GM12878 (cell line): ENCODE measurements at regions not wholly inside any gene's neighbourhood (a gene's known extent, or its start where the extent isn't known, plus 50 kb on each side); places are given as distances from the start of the nearest gene placed in this dataset.

ENCODE experiments used
- ATAC-seq: fragments of 200-7000 bp; cut with Tn5 transposase; 3 replicates; pipeline ENCODE4 v1.9.1; 2020; ENCODE audit warnings: mild to moderate bottlenecking, moderate library complexity
- BruUV-seq: library from RNA; stranded (reverse); fragments of 400-500 nt; replicated peaks from 2 replicates; lab custom pipeline; 2021; lab: Mats Ljungman, UMichigan
- CTCF ChIA-PET: fragments of 300-600 bp; sonication (Branson Sonifier 250); formaldehyde crosslinking; extraction: SDS; loops from one replicate; lab custom pipeline; 2021; ENCODE audit warnings: inconsistent platforms; lab: Yijun Ruan, JAX
- POLR2A ChIA-PET: fragments of 350-600 bp; formaldehyde crosslinking; extraction: SDS; loops from one replicate; lab custom pipeline; 2021; ENCODE audit warnings: inconsistent platforms; lab: Charles Lee
- RAD21 ChIA-PET: fragments of 300-600 bp; sonication (Branson Sonifier 250); formaldehyde crosslinking; loops from one replicate; lab custom pipeline; 2023; ENCODE audit warnings: antibody characterized with exemption; ENCODE audit not compliant: unreplicated experiment; lab: Charles Lee
- SMC1A ChIA-PET: fragments of 300-600 bp; sonication (Branson Sonifier 250); formaldehyde crosslinking; loops from one replicate; lab custom pipeline; 2023; ENCODE audit not compliant: unreplicated experiment, uncharacterized antibody; lab: Charles Lee
- DNase-seq: peaks from one replicate; pipeline ENCODE4 v3.0.0-alpha.2; 2011; ENCODE audit warnings: low read depth, low spot score
- FAIRE-seq: peaks from 3 replicates; lab custom pipeline; 2011; peaks lifted over from hg19 to GRCh38; lab: Jason Lieb, UNC
- H2AFZ ChIP-seq: 2 replicates; pipeline ENCODE4 v1.6.0; 2011; ENCODE audit warnings: low read depth, low read length, control low read depth; ENCODE audit not compliant: control insufficient read depth
- H3K27ac ChIP-seq: 2 replicates; pipeline ENCODE4 v1.5.1; 2011; ENCODE audit warnings: control low read depth; ENCODE audit not compliant: control insufficient read depth, insufficient read depth
- H3K27me3 ChIP-seq, 2 experiments: replicated peaks in 1 of 2; 2 replicates each; pipeline versions ENCODE4 v1.6.0 to v1.6.1; 2011; ENCODE audit warnings: low read length in 1 of 2; ENCODE audit not compliant: control insufficient read depth in 2 of 2, insufficient read depth in 2 of 2
- H3K36me3 ChIP-seq, 2 experiments: 2 replicates each; pipeline ENCODE4 v1.5.1; 2011; ENCODE audit warnings: low read length in 1 of 2; ENCODE audit not compliant: control insufficient read depth in 2 of 2, insufficient read depth in 2 of 2
- H3K4me1 ChIP-seq: 2 replicates; pipeline ENCODE4 v1.6.1; 2011; ENCODE audit warnings: mild to moderate bottlenecking, low read length, moderate library complexity, mixed read lengths; ENCODE audit not compliant: control insufficient read depth, insufficient read depth
- H3K4me2 ChIP-seq: 2 replicates; pipeline ENCODE4 v1.6.0; 2011; ENCODE audit warnings: control low read depth; ENCODE audit not compliant: control insufficient read depth, insufficient read depth
- H3K4me3 ChIP-seq: fragments of 200-600 bp; sonication (generic); 2 replicates; pipeline ENCODE4 v1.5.1; 2016
- H3K79me2 ChIP-seq: 2 replicates; pipeline ENCODE4 v1.6.0; 2011; ENCODE audit warnings: low read length; ENCODE audit not compliant: control insufficient read depth, insufficient read depth
- H3K9ac ChIP-seq: 2 replicates; pipeline ENCODE4 v1.8.0; 2011; ENCODE audit warnings: low read length, control low read depth, mixed read lengths; ENCODE audit not compliant: control insufficient read depth, insufficient read depth
- H3K9me3 ChIP-seq: replicated peaks from 3 replicates; pipeline ENCODE4 v1.5.1; 2011; ENCODE audit warnings: mild to moderate bottlenecking, low read length; ENCODE audit not compliant: control insufficient read depth, insufficient read depth
- H4K20me1 ChIP-seq: 2 replicates; pipeline ENCODE4 v1.6.0; 2011; ENCODE audit not compliant: control insufficient read depth, insufficient read depth
- ATF2 ChIP-seq: IDR thresholded peaks from 2 replicates; pipeline ENCODE4 v1.6.1; 2012; ENCODE audit warnings: low read length, inconsistent platforms
- EGR1 ChIP-seq, 2 experiments: IDR thresholded peaks; 1 replicate in 1 of 2; 2 replicates in 1 of 2; pipeline ENCODE4 v1.6.1; 2011 to 2012; ENCODE audit warnings: low read depth in 2 of 2, low read length in 2 of 2, borderline replicate concordance in 1 of 2, mild to moderate bottlenecking in 1 of 2, moderate library complexity in 1 of 2
- FOXK2 ChIP-seq: fragments of 450-650 bp; IDR thresholded peaks from 2 replicates; pipeline ENCODE4 v1.6.1; 2017; ENCODE audit warnings: mild to moderate bottlenecking, moderate library complexity
- IRF5 ChIP-seq: fragments of 450-650 bp; IDR thresholded peaks from 2 replicates; pipeline ENCODE4 v1.6.1; 2017; ENCODE audit warnings: borderline replicate concordance
- MTA2 ChIP-seq: fragments of 450-650 bp; IDR thresholded peaks from 2 replicates; pipeline ENCODE4 v1.6.1; 2016; ENCODE audit warnings: low read depth, mild to moderate bottlenecking, moderate library complexity
- NFIC ChIP-seq: IDR thresholded peaks from 2 replicates; pipeline ENCODE4 v1.6.1; 2012; ENCODE audit warnings: low read depth, mild to moderate bottlenecking, inconsistent platforms, low read length, moderate library complexity
- NR2C1 ChIP-seq: fragments of 450-650 bp; IDR thresholded peaks from 2 replicates; pipeline ENCODE4 v1.6.1; 2017; ENCODE audit warnings: antibody characterized with exemption, mild to moderate bottlenecking, moderate library complexity
- NR2F1 ChIP-seq: fragments of 450-650 bp; conservative IDR thresholded peaks from 2 replicates; pipeline ENCODE4 v1.6.1; 2017; ENCODE audit warnings: mild to moderate bottlenecking
- SIN3A ChIP-seq: IDR thresholded peaks from 2 replicates; pipeline ENCODE4 v1.6.1; 2012; ENCODE audit warnings: low read depth, low read length, improper control_type of control experiment
- SIX5 ChIP-seq: IDR thresholded peaks from 2 replicates; pipeline ENCODE4 v1.6.1; 2011; ENCODE audit warnings: mild to moderate bottlenecking, low read depth, low read length, moderate library complexity; ENCODE audit not compliant: severe bottlenecking
- SUPT20H ChIP-seq: IDR thresholded peaks from 2 replicates; pipeline ENCODE4 v1.6.1; 2011; ENCODE audit warnings: low read depth, mild to moderate bottlenecking, low read length, moderate library complexity, borderline replicate concordance; ENCODE audit not compliant: control insufficient read depth
- WGBS: methylation state at CpG from one replicate; pipeline ENCODE4 v1.1.6; 2016; ENCODE audit warnings: low lambda C conversion rate; ENCODE audit not compliant: insufficient replicate concordance, insufficient coverage; ENCODE audit errors: missing lambda C conversion rate; 5-methylcytosine and 5-hydroxymethylcytosine counted together
- in situ Hi-C: fragments of 300-500 bp; cut with MboI; formaldehyde crosslinking; loops from 9 replicates; pipeline ENCODE4 v1.14.3; 2018; ENCODE audit warnings: mixed read lengths
- intact Hi-C: fragments of 100-400 bp; cut with micrococcal nuclease; formaldehyde crosslinking; loops from one replicate; pipeline ENCODE4 v1.14.2; 2022; ENCODE audit not compliant: unreplicated experiment

DNA sequence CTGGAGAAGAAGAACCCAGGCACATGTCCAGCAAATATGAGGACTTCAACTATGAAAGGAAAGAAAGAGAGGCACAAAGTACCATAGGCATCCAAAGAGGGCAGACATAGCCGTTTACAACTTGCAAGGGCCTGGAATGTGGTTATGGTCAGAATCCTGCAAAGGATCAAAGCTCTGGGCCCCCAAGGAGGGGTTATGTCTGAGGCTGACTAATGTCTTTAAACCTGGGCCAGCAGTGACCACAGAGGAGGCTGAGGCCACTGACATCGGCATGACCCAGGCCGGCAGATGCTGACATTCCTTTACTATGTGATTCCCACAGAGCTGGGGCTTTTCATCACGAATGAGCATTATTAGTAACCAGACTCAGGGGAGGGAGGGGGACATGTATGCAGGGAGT, 861.1 kb downstream of the DHX35 start:
- no peaks in the 10 kb centered on the region for H4K20me1 ChIP-seq
- H3K36me3 ChIP-seq = no peaks in the 10 kb centered on the region
- intact Hi-C loops (no loop called here), in situ Hi-C loops (no loop called here)
- RAD21 ChIA-PET = interaction anchor here (0.8 kb wide), 1 partner anchor 51 kb away, joined by 3 read pairs; no protein-coding TSS in a partner anchor
- ATAC-seq (no peak), DNase-seq (no peak), FAIRE-seq (no peak)
- BruUV-seq = no TSS peak
- WGBS = 78% methylated on average over 4 of the region's 4 CpGs
- no peaks in the 10 kb centered on the region for H3K27me3 ChIP-seq
- H2AFZ ChIP-seq = no peak overlapping the region
- no peak overlapping the region for H3K4me3 ChIP-seq
- H3K9me3 ChIP-seq = no peaks in the 10 kb centered on the region
- CTCF ChIA-PET = no interaction called here
- no peak overlapping the region for H3K4me2 ChIP-seq
- H3K9ac ChIP-seq = no peak overlapping the region
- no peaks in the 10 kb centered on the region for H3K79me2 ChIP-seq
- peaks cover 17% of the 10 kb centered on the region for H3K4me1 ChIP-seq
- SMC1A ChIA-PET = no interaction called here
- POLR2A ChIA-PET = no interaction called here
- TF ChIP-seq NR2F1 (no peak), EGR1 (IDR thresholded peaks at IDR 0.05; ENCODE audit: borderline replicate concordance in 1 of 2, low read depth in 2 of 2, low read length in 2 of 2) (no peak)
- no peak overlapping the region for H3K27ac ChIP-seq

- 28% methylated on average over 3 of the region's 3 CpGs for WGBS
- no peaks in the 10 kb centered on the region for H3K9me3 ChIP-seq
- no peak overlapping the region for H2AFZ ChIP-seq
- H3K27me3 ChIP-seq = no peaks in the 10 kb centered on the region
- intact Hi-C loops = no loop called here
- no peaks in the 10 kb centered on the region for H3K36me3 ChIP-seq
- no peak overlapping the region for H3K4me2 ChIP-seq
- BruUV-seq = no TSS peak
- H4K20me1 ChIP-seq = no peaks in the 10 kb centered on the region
- FAIRE-seq (no peak), ATAC-seq (no peak), DNase-seq (no peak)
- no peak for TF ChIP-seq IRF5
- TF ChIP-seq SIX5 = no peak
- no peak for TF ChIP-seq SUPT20H
- no peak for TF ChIP-seq NR2C1
- TF ChIP-seq SIN3A = no peak
- no peak for TF ChIP-seq NFIC
- no peak for TF ChIP-seq FOXK2
- no peak for TF ChIP-seq MTA2
- no peak for TF ChIP-seq ATF2
- no peaks in the 10 kb centered on the region for H3K79me2 ChIP-seq
- RAD21 ChIA-PET = no interaction called here
- SMC1A ChIA-PET = no interaction called here
- in situ Hi-C loops = no loop called here
- H3K4me3 ChIP-seq = no peak overlapping the region
- CTCF ChIA-PET = no interaction called here
- POLR2A ChIA-PET = no interaction called here
- H3K27ac ChIP-seq = no peak overlapping the region
- H3K4me1 ChIP-seq = peaks cover 14% of the 10 kb centered on the region
- H3K9ac ChIP-seq = no peak overlapping the region
Observed at GRCh38 chr20:39822667-39823066, 860.5 kb downstream of the DHX35 start.
